GM12878 (cell line): ENCODE measurements at regions not wholly inside any gene's neighbourhood (a gene's known extent, or its start where the extent isn't known, plus 50 kb on each side); places are given as distances from the start of the nearest gene placed in this dataset.

Experiments used
- ATAC-seq: fragments of 200-7000 bp; cut with Tn5 transposase; 3 replicates; pipeline ENCODE4 v1.9.1; 2020; ENCODE audit warnings: mild to moderate bottlenecking, moderate library complexity
- BruUV-seq: library from RNA; stranded (reverse); fragments of 400-500 nt; replicated peaks from 2 replicates; lab custom pipeline; 2021; lab: Mats Ljungman, UMichigan
- CTCF ChIA-PET: fragments of 300-600 bp; sonication (Branson Sonifier 250); formaldehyde crosslinking; extraction: SDS; loops from one replicate; lab custom pipeline; 2021; ENCODE audit warnings: inconsistent platforms; lab: Yijun Ruan, JAX
- POLR2A ChIA-PET: fragments of 350-600 bp; formaldehyde crosslinking; extraction: SDS; loops from one replicate; lab custom pipeline; 2021; ENCODE audit warnings: inconsistent platforms; lab: Charles Lee
- RAD21 ChIA-PET: fragments of 300-600 bp; sonication (Branson Sonifier 250); formaldehyde crosslinking; loops from one replicate; lab custom pipeline; 2023; ENCODE audit warnings: antibody characterized with exemption; ENCODE audit not compliant: unreplicated experiment; lab: Charles Lee
- SMC1A ChIA-PET: fragments of 300-600 bp; sonication (Branson Sonifier 250); formaldehyde crosslinking; loops from one replicate; lab custom pipeline; 2023; ENCODE audit not compliant: unreplicated experiment, uncharacterized antibody; lab: Charles Lee
- DNase-seq: peaks from one replicate; pipeline ENCODE4 v3.0.0-alpha.2; 2011; ENCODE audit warnings: low read depth, low spot score
- FAIRE-seq: peaks from 3 replicates; lab custom pipeline; 2011; peaks lifted over from hg19 to GRCh38; lab: Jason Lieb, UNC
- H2AFZ ChIP-seq: 2 replicates; pipeline ENCODE4 v1.6.0; 2011; ENCODE audit warnings: low read depth, low read length, control low read depth; ENCODE audit not compliant: control insufficient read depth
- H3K27ac ChIP-seq: 2 replicates; pipeline ENCODE4 v1.5.1; 2011; ENCODE audit warnings: control low read depth; ENCODE audit not compliant: control insufficient read depth, insufficient read depth
- H3K27me3 ChIP-seq, 2 experiments: replicated peaks in 1 of 2; 2 replicates each; pipeline versions ENCODE4 v1.6.0 to v1.6.1; 2011; ENCODE audit warnings: low read length in 1 of 2; ENCODE audit not compliant: control insufficient read depth in 2 of 2, insufficient read depth in 2 of 2
- H3K36me3 ChIP-seq, 2 experiments: 2 replicates each; pipeline ENCODE4 v1.5.1; 2011; ENCODE audit warnings: low read length in 1 of 2; ENCODE audit not compliant: control insufficient read depth in 2 of 2, insufficient read depth in 2 of 2
- H3K4me1 ChIP-seq: 2 replicates; pipeline ENCODE4 v1.6.1; 2011; ENCODE audit warnings: mild to moderate bottlenecking, low read length, moderate library complexity, mixed read lengths; ENCODE audit not compliant: control insufficient read depth, insufficient read depth
- H3K4me2 ChIP-seq: 2 replicates; pipeline ENCODE4 v1.6.0; 2011; ENCODE audit warnings: control low read depth; ENCODE audit not compliant: control insufficient read depth, insufficient read depth
- H3K4me3 ChIP-seq: fragments of 200-600 bp; sonication (generic); 2 replicates; pipeline ENCODE4 v1.5.1; 2016
- H3K79me2 ChIP-seq: 2 replicates; pipeline ENCODE4 v1.6.0; 2011; ENCODE audit warnings: low read length; ENCODE audit not compliant: control insufficient read depth, insufficient read depth
- H3K9ac ChIP-seq: 2 replicates; pipeline ENCODE4 v1.8.0; 2011; ENCODE audit warnings: low read length, control low read depth, mixed read lengths; ENCODE audit not compliant: control insufficient read depth, insufficient read depth
- H3K9me3 ChIP-seq: replicated peaks from 3 replicates; pipeline ENCODE4 v1.5.1; 2011; ENCODE audit warnings: mild to moderate bottlenecking, low read length; ENCODE audit not compliant: control insufficient read depth, insufficient read depth
- H4K20me1 ChIP-seq: 2 replicates; pipeline ENCODE4 v1.6.0; 2011; ENCODE audit not compliant: control insufficient read depth, insufficient read depth
- BCL3 ChIP-seq: IDR thresholded peaks from 2 replicates; pipeline ENCODE4 v1.6.1; 2011; ENCODE audit warnings: borderline replicate concordance, low read depth, mild to moderate bottlenecking, moderate library complexity, low read length; ENCODE audit not compliant: insufficient read depth, poor library complexity, severe bottlenecking
- BHLHE40 ChIP-seq, 2 experiments: fragments of 450-650 bp in 1 of 2; IDR thresholded peaks; 2 replicates each; pipeline ENCODE4 v1.6.1; 2011 to 2017; ENCODE audit warnings: low read depth in 2 of 2, borderline replicate concordance in 1 of 2, improper control_type of control experiment in 1 of 2, low read length in 1 of 2, mild to moderate bottlenecking in 1 of 2
- ETV6 ChIP-seq, 2 experiments: fragments of 450-650 bp in 1 of 2; IDR thresholded peaks in 1 of 2; conservative IDR thresholded peaks in 1 of 2; 2 replicates each; pipeline ENCODE4 v1.6.1; 2014; ENCODE audit warnings: antibody characterized with exemption in 1 of 2, borderline replicate concordance in 1 of 2, low read depth in 1 of 2, mild to moderate bottlenecking in 1 of 2, moderate library complexity in 1 of 2
- FOXK2 ChIP-seq: fragments of 450-650 bp; IDR thresholded peaks from 2 replicates; pipeline ENCODE4 v1.6.1; 2017; ENCODE audit warnings: mild to moderate bottlenecking, moderate library complexity
- MEF2B ChIP-seq: fragments of 450-650 bp; IDR thresholded peaks from 2 replicates; pipeline ENCODE4 v1.6.1; 2018; ENCODE audit warnings: mild to moderate bottlenecking, moderate library complexity; ENCODE audit not compliant: partially characterized antibody, poor library complexity, severe bottlenecking
- POU2F2 ChIP-seq: IDR thresholded peaks from 3 replicates; pipeline ENCODE4 v1.6.1; 2011; ENCODE audit warnings: low read depth, mild to moderate bottlenecking, low read length, borderline replicate concordance
- RB1 ChIP-seq: fragments of 450-650 bp; formaldehyde crosslinking; IDR thresholded peaks from 2 replicates; pipeline ENCODE4 v1.6.1; 2017; ENCODE audit warnings: mild to moderate bottlenecking, borderline replicate concordance
- SMARCA5 ChIP-seq: fragments of 450-650 bp; IDR thresholded peaks from 2 replicates; pipeline ENCODE4 v1.6.1; 2017; ENCODE audit warnings: mild to moderate bottlenecking
- TCF12 ChIP-seq: IDR thresholded peaks from 2 replicates; pipeline ENCODE4 v1.6.1; 2011; ENCODE audit warnings: low read depth, mild to moderate bottlenecking, low read length
- USF2 ChIP-seq: IDR thresholded peaks from 2 replicates; pipeline ENCODE4 v1.6.1; 2011; ENCODE audit warnings: low read depth, low read length, improper control_type of control experiment, borderline replicate concordance
- ZBTB11 ChIP-seq: fragments of 450-650 bp; formaldehyde crosslinking; IDR thresholded peaks from 2 replicates; pipeline ENCODE4 v1.5.0; 2022; ENCODE audit warnings: mild to moderate bottlenecking, missing genetic modification characterization
- ZNF274 ChIP-seq: IDR thresholded peaks from one replicate; pipeline ENCODE4 v1.8.0; 2011; ENCODE audit not compliant: insufficient read length, insufficient read depth
- ZNF687 ChIP-seq: fragments of 450-650 bp; IDR thresholded peaks from 2 replicates; pipeline ENCODE4 v1.6.1; 2017; ENCODE audit warnings: mild to moderate bottlenecking, moderate library complexity
- WGBS: methylation state at CpG from one replicate; pipeline ENCODE4 v1.1.6; 2016; ENCODE audit warnings: low lambda C conversion rate; ENCODE audit not compliant: insufficient replicate concordance, insufficient coverage; ENCODE audit errors: missing lambda C conversion rate; 5-methylcytosine and 5-hydroxymethylcytosine counted together
- in situ Hi-C: fragments of 300-500 bp; cut with MboI; formaldehyde crosslinking; loops from 9 replicates; pipeline ENCODE4 v1.14.3; 2018; ENCODE audit warnings: mixed read lengths
- intact Hi-C: fragments of 100-400 bp; cut with micrococcal nuclease; formaldehyde crosslinking; loops from one replicate; pipeline ENCODE4 v1.14.2; 2022; ENCODE audit not compliant: unreplicated experiment

GRCh38 chr18:64398320-64398719, 249.4 kb upstream of the LINC00305 start (continued):
- TF ChIP-seq FOXK2 (no peak), POU2F2 (no peak), TCF12 (no peak)

GRCh38 chr18:64392202-64392601, 243.3 kb upstream of the LINC00305 start:
- no peak for ATAC-seq
- Histone ChIP-seq H3K36me3 (no peaks in the 10 kb centered on the region), H3K27ac (no peak overlapping the region), H3K4me1 (no peaks in the 10 kb centered on the region), H3K79me2 (no peaks in the 10 kb centered on the region), H3K9me3 (no peaks in the 10 kb centered on the region), H2AFZ (no peak overlapping the region), H3K27me3 (0 out of 4 replicates have a peak, but pooled peaks cover 0 to 1% of the 10 kb centered on the region in 2 experiments), H3K4me3 (no peak overlapping the region), H3K9ac (no peak overlapping the region), H3K4me2 (no peak overlapping the region), H4K20me1 (no peaks in the 10 kb centered on the region)
- in situ Hi-C loops = no loop called here
- 0% methylated on average over 1 of the region's 1 CpG for WGBS
- intact Hi-C loops = no loop called here
- no TSS peak for BruUV-seq
- RAD21 ChIA-PET = no interaction called here
- SMC1A ChIA-PET = no interaction called here
- DNase-seq = no peak
- CTCF ChIA-PET = no interaction called here
- FAIRE-seq = no peak
- POLR2A ChIA-PET = no interaction called here
- TF ChIP-seq BHLHE40 (IDR thresholded peaks at IDR 0.05; ENCODE audit: borderline replicate concordance in 1 of 2, low read depth in 2 of 2, low read length in 1 of 2) = no peak
- TF ChIP-seq ETV6 (conservative IDR thresholded peaks at IDR 0.05 in 1 of 2, IDR thresholded peaks at IDR 0.05 in 1 of 2; ENCODE audit: borderline replicate concordance in 1 of 2, low read depth in 1 of 2) = no peak
- TF ChIP-seq ZNF687 = no peak
- TF ChIP-seq RB1 = no peak
- no peak for TF ChIP-seq BCL3
- no peak for TF ChIP-seq MEF2B
- TF ChIP-seq USF2 = no peak
- TF ChIP-seq ZNF274 = no peak
- TF ChIP-seq ZBTB11 (CRISPR knock-in tag) = no peak
- no peak for TF ChIP-seq SMARCA5
